ENCODE measurements at regions not wholly inside any gene's neighbourhood (a gene's known extent, or its start where the extent isn't known, plus 50 kb on each side); places are given as distances from the start of the nearest gene placed in this dataset.

GRCh38 chr9:113665756-113666155 is 202.2 kb downstream of the RGS3 start:
- no CpG with 5 or more reads among the region's 7 CpGs for WGBS (ENCODE audit: insufficient coverage, low lambda C conversion rate)
- H3K27me3 ChIP-seq (ENCODE audit: control insufficient read depth, insufficient read depth, low read length) = peaks cover 9% of the 10 kb centered on the region
- H3K4me1 ChIP-seq (ENCODE audit: control insufficient read depth, insufficient read depth, low read length) = no peaks in the 10 kb centered on the region
- no peak overlapping the region for H3K27ac ChIP-seq (ENCODE audit: low read length)
- no peaks in the 10 kb centered on the region for H3K36me3 ChIP-seq (ENCODE audit: control insufficient read depth, insufficient read depth, low read length)
- H3K4me3 ChIP-seq (ENCODE audit: low read length) = no peak overlapping the region
- no peak for DNase-seq
- H3K9me3 ChIP-seq (ENCODE audit: control insufficient read depth, low read depth, low read length) = no peaks in the 10 kb centered on the region

GRCh38 chr9:113668061-113668460 is 204.5 kb downstream of the RGS3 start:
- peaks cover 12% of the 10 kb centered on the region for H3K27me3 ChIP-seq (ENCODE audit: control insufficient read depth, insufficient read depth, low read length)
- 93% methylated on average over 2 of the region's 3 CpGs for WGBS (ENCODE audit: insufficient coverage, low lambda C conversion rate)
- DNase-seq = no peak
- H3K36me3 ChIP-seq (ENCODE audit: control insufficient read depth, insufficient read depth, low read length) = no peaks in the 10 kb centered on the region
- no peaks in the 10 kb centered on the region for H3K4me1 ChIP-seq (ENCODE audit: control insufficient read depth, insufficient read depth, low read length)
- H3K4me3 ChIP-seq (ENCODE audit: low read length) = no peak overlapping the region
- H3K9me3 ChIP-seq (ENCODE audit: control insufficient read depth, low read depth, low read length) = no peaks in the 10 kb centered on the region
- no peak overlapping the region for H3K27ac ChIP-seq (ENCODE audit: low read length)

- WGBS (ENCODE audit: insufficient coverage, low lambda C conversion rate) = 100% methylated on average over 1 of the region's 4 CpGs
- DNase-seq = no peak
- H3K36me3 ChIP-seq (ENCODE audit: control insufficient read depth, insufficient read depth, low read length) = no peaks in the 10 kb centered on the region
Measured at GRCh38 chr9:113669522-113670115, 206.1 kb downstream of the RGS3 start.

GRCh38 chr9:113673726-113674125 is 202.4 kb upstream of the ZNF618 start:
- Histone ChIP-seq H3K27me3 (ENCODE audit: control insufficient read depth, insufficient read depth, low read length) (peaks cover 32% of the 10 kb centered on the region), H3K4me3 (ENCODE audit: low read length) (no peak overlapping the region), H3K9me3 (ENCODE audit: control insufficient read depth, low read depth, low read length) (no peaks in the 10 kb centered on the region), H3K27ac (ENCODE audit: low read length) (no peak overlapping the region), H3K4me1 (ENCODE audit: control insufficient read depth, insufficient read depth, low read length) (no peaks in the 10 kb centered on the region), H3K36me3 (ENCODE audit: control insufficient read depth, insufficient read depth, low read length) (no peaks in the 10 kb centered on the region)
- DNase-seq = no peak
- no CpG with 5 or more reads among the region's 7 CpGs for WGBS (ENCODE audit: insufficient coverage, low lambda C conversion rate)

More at GRCh38 chr9:113669522-113670115, 206.1 kb downstream of the RGS3 start:
- no peaks in the 10 kb centered on the region for H3K9me3 ChIP-seq (ENCODE audit: control insufficient read depth, low read depth, low read length)
- H3K4me1 ChIP-seq (ENCODE audit: control insufficient read depth, insufficient read depth, low read length) = no peaks in the 10 kb centered on the region
- H3K4me3 ChIP-seq (ENCODE audit: low read length) = no peak overlapping the region
- H3K27ac ChIP-seq (ENCODE audit: low read length) = no peak overlapping the region
- H3K27me3 ChIP-seq (ENCODE audit: control insufficient read depth, insufficient read depth, low read length) = peaks cover 13% of the 10 kb centered on the region

- DNase-seq = no peak
- no peaks in the 10 kb centered on the region for H3K36me3 ChIP-seq (ENCODE audit: control insufficient read depth, insufficient read depth, low read length)
- peaks cover 32% of the 10 kb centered on the region for H3K27me3 ChIP-seq (ENCODE audit: control insufficient read depth, insufficient read depth, low read length)
- H3K9me3 ChIP-seq (ENCODE audit: control insufficient read depth, low read depth, low read length) = no peaks in the 10 kb centered on the region
- no peak overlapping the region for H3K27ac ChIP-seq (ENCODE audit: low read length)
- no peaks in the 10 kb centered on the region for H3K4me1 ChIP-seq (ENCODE audit: control insufficient read depth, insufficient read depth, low read length)
- WGBS (ENCODE audit: insufficient coverage, low lambda C conversion rate) = 100% methylated on average over 1 of the region's 6 CpGs
- H3K4me3 ChIP-seq (ENCODE audit: low read length) = no peak overlapping the region
Measured at GRCh38 chr9:113674436-113674835, 201.7 kb upstream of the ZNF618 start.

- Histone ChIP-seq H3K27me3 (ENCODE audit: control insufficient read depth, insufficient read depth, low read length) (peaks cover 29% of the 10 kb centered on the region), H3K36me3 (ENCODE audit: control insufficient read depth, insufficient read depth, low read length) (no peaks in the 10 kb centered on the region), H3K9me3 (ENCODE audit: control insufficient read depth, low read depth, low read length) (no peaks in the 10 kb centered on the region), H3K27ac (ENCODE audit: low read length) (no peak overlapping the region), H3K4me3 (ENCODE audit: low read length) (no peak overlapping the region), H3K4me1 (ENCODE audit: control insufficient read depth, insufficient read depth, low read length) (no peaks in the 10 kb centered on the region)
- no CpG with 5 or more reads among the region's 10 CpGs for WGBS (ENCODE audit: insufficient coverage, low lambda C conversion rate)
- no peak for DNase-seq
Measured at GRCh38 chr9:113675475-113675941, 200.6 kb upstream of the ZNF618 start.

GRCh38 chr9:113677057-113677456 is 199.1 kb upstream of the ZNF618 start:
- DNase-seq = no peak
- no peaks in the 10 kb centered on the region for H3K36me3 ChIP-seq (ENCODE audit: control insufficient read depth, insufficient read depth, low read length)
- no peak overlapping the region for H3K27ac ChIP-seq (ENCODE audit: low read length)
- no peak overlapping the region for H3K4me3 ChIP-seq (ENCODE audit: low read length)
- no peaks in the 10 kb centered on the region for H3K9me3 ChIP-seq (ENCODE audit: control insufficient read depth, low read depth, low read length)
- H3K27me3 ChIP-seq (ENCODE audit: control insufficient read depth, insufficient read depth, low read length) = peaks cover 26% of the 10 kb centered on the region
- no peaks in the 10 kb centered on the region for H3K4me1 ChIP-seq (ENCODE audit: control insufficient read depth, insufficient read depth, low read length)
- no CpG with 5 or more reads among the region's 9 CpGs for whole genome bisulfite sequencing (ENCODE audit: insufficient coverage, low lambda C conversion rate)

- peaks cover 26% of the 10 kb centered on the region for H3K27me3 ChIP-seq (ENCODE audit: control insufficient read depth, insufficient read depth, low read length)
- WGBS (ENCODE audit: insufficient coverage, low lambda C conversion rate) = 86% methylated on average over 2 of the region's 4 CpGs
- no peaks in the 10 kb centered on the region for H3K36me3 ChIP-seq (ENCODE audit: control insufficient read depth, insufficient read depth, low read length)
- H3K27ac ChIP-seq (ENCODE audit: low read length) = no peak overlapping the region
- no peak overlapping the region for H3K4me3 ChIP-seq (ENCODE audit: low read length)
- no peaks in the 10 kb centered on the region for H3K9me3 ChIP-seq (ENCODE audit: control insufficient read depth, low read depth, low read length)
- no peak for DNase-seq
- H3K4me1 ChIP-seq (ENCODE audit: control insufficient read depth, insufficient read depth, low read length) = no peaks in the 10 kb centered on the region
Measured at GRCh38 chr9:113677569-113677968, 198.5 kb upstream of the ZNF618 start.

- H3K9me3 ChIP-seq (ENCODE audit: control insufficient read depth, low read depth, low read length) = no peaks in the 10 kb centered on the region
- peaks cover 26% of the 10 kb centered on the region for H3K27me3 ChIP-seq (ENCODE audit: control insufficient read depth, insufficient read depth, low read length)
- H3K4me1 ChIP-seq (ENCODE audit: control insufficient read depth, insufficient read depth, low read length) = no peaks in the 10 kb centered on the region
- no peak for DNase-seq
- no peak overlapping the region for H3K27ac ChIP-seq (ENCODE audit: low read length)
- H3K36me3 ChIP-seq (ENCODE audit: control insufficient read depth, insufficient read depth, low read length) = no peaks in the 10 kb centered on the region
- 88% methylated on average over 1 of the region's 3 CpGs for WGBS (ENCODE audit: insufficient coverage, low lambda C conversion rate)
- no peak overlapping the region for H3K4me3 ChIP-seq (ENCODE audit: low read length)
Measured at GRCh38 chr9:113678119-113678858, 197.8 kb upstream of the ZNF618 start.

GRCh38 chr9:113678859-113679256 is 197.3 kb upstream of the ZNF618 start:
- H3K4me1 ChIP-seq (ENCODE audit: control insufficient read depth, insufficient read depth, low read length) = no peaks in the 10 kb centered on the region
- no peak overlapping the region for H3K27ac ChIP-seq (ENCODE audit: low read length)
- no CpG with 5 or more reads among the region's 2 CpGs for WGBS (ENCODE audit: insufficient coverage, low lambda C conversion rate)
- DNase-seq = no peak
- no peaks in the 10 kb centered on the region for H3K36me3 ChIP-seq (ENCODE audit: control insufficient read depth, insufficient read depth, low read length)
- no peaks in the 10 kb centered on the region for H3K9me3 ChIP-seq (ENCODE audit: control insufficient read depth, low read depth, low read length)
- H3K27me3 ChIP-seq (ENCODE audit: control insufficient read depth, insufficient read depth, low read length) = peaks cover 22% of the 10 kb centered on the region
- no peak overlapping the region for H3K4me3 ChIP-seq (ENCODE audit: low read length)
